HG03342 (cell line): ENCODE measurements at regions not wholly inside any gene's neighbourhood (a gene's known extent, or its start where the extent isn't known, plus 50 kb on each side); places are given as distances from the start of the nearest gene placed in this dataset.
"Not testable (repeated sequence)": the region's sequence is repeated elsewhere in the genome, so short reads cannot be mapped to it uniquely, and the experiment has no call there.

Experiments
- ATAC-seq: cut with Tn5 transposase; IDR thresholded peaks from one replicate; pipeline ENCODE4 v1.9.1; 2021; ENCODE audit warnings: mild to moderate bottlenecking, moderate library complexity; ENCODE audit not compliant: unreplicated experiment

GRCh38 chr6:120553353-120553752 lies 780.9 kb downstream of the TBC1D32 start:
- no peak for ATAC-seq

GRCh38 chr6:120545353-120545752 lies 788.9 kb downstream of the TBC1D32 start:
- ATAC-seq, result no peak

- ATAC-seq, result no peak
Measured at GRCh38 chr6:120534954-120535353, 799.3 kb downstream of the TBC1D32 start.

- no peak for ATAC-seq
Measured at GRCh38 chr6:120526576-120526975, 807.7 kb downstream of the TBC1D32 start.

GRCh38 chr6:120514544-120514943 lies 819.7 kb downstream of the TBC1D32 start:
- ATAC-seq, result no peak

GRCh38 chr6:120511712-120512111 lies 822.6 kb downstream of the TBC1D32 start:
- ATAC-seq, result no peak

- no peak for ATAC-seq
Measured at GRCh38 chr6:120498711-120499110, 835.6 kb downstream of the TBC1D32 start.

GRCh38 chr6:120496661-120497060 lies 837.6 kb downstream of the TBC1D32 start:
- no peak for ATAC-seq

- no peak for ATAC-seq
Measured at GRCh38 chr6:120493505-120493904, 840.8 kb downstream of the TBC1D32 start.

GRCh38 chr6:120489941-120490340 lies 844.3 kb downstream of the TBC1D32 start:
- ATAC-seq, result no peak

- ATAC-seq, result no peak
Measured at GRCh38 chr6:120484146-120484545, 850.1 kb downstream of the TBC1D32 start.

- ATAC-seq, result no peak
Measured at GRCh38 chr6:120478650-120479049, 855.6 kb downstream of the TBC1D32 start.

GRCh38 chr6:120473804-120474203 lies 860.5 kb downstream of the TBC1D32 start:
- no peak for ATAC-seq

- no peak for ATAC-seq
Measured at GRCh38 chr6:120468486-120468885, 865.8 kb downstream of the TBC1D32 start.

- no peak for ATAC-seq
Measured at GRCh38 chr6:120451508-120451907, 882.8 kb downstream of the TBC1D32 start.

GRCh38 chr6:120447605-120448004 lies 886.7 kb downstream of the TBC1D32 start:
- ATAC-seq, result no peak

GRCh38 chr6:120432840-120433239 lies 901.4 kb downstream of the TBC1D32 start:
- not testable (repeated sequence) for ATAC-seq

- no peak for ATAC-seq
Measured at GRCh38 chr6:120431841-120432240, 902.4 kb downstream of the TBC1D32 start.

- ATAC-seq, result no peak
Measured at GRCh38 chr6:120411394-120411793, 922.9 kb downstream of the TBC1D32 start.

- no peak for ATAC-seq
Measured at GRCh38 chr6:120410586-120410985, 923.7 kb downstream of the TBC1D32 start.

- ATAC-seq, result no peak
Measured at GRCh38 chr6:120407696-120408095, 926.6 kb downstream of the TBC1D32 start.

GRCh38 chr6:120405947-120406346 lies 928.3 kb downstream of the TBC1D32 start:
- ATAC-seq, result no peak

GRCh38 chr6:120395784-120396183 lies 938.5 kb downstream of the TBC1D32 start:
- no peak for ATAC-seq

GRCh38 chr6:120395330-120395729 lies 939.0 kb downstream of the TBC1D32 start:
- no peak for ATAC-seq
